SK-N-MC (cell line): ENCODE measurements at regions not wholly inside any gene's neighbourhood (a gene's known extent, or its start where the extent isn't known, plus 50 kb on each side); places are given as distances from the start of the nearest gene placed in this dataset.

Experiments
- EZH2 ChIP-seq: fragments of 200-600 bp; sonication (generic); IDR thresholded peaks from one replicate; pipeline ENCODE4 v1.6.1; 2017; ENCODE audit warnings: antibody characterized with exemption
- FOXP2 ChIP-seq: optimal IDR thresholded peaks from 2 replicates; pipeline ENCODE3; 2011; ENCODE audit warnings: mild to moderate bottlenecking, moderate library complexity; ENCODE audit not compliant: insufficient read depth; ENCODE audit errors: extremely low read length, control extremely low read depth
- POLR2AphosphoS5 ChIP-seq: IDR thresholded peaks from 2 replicates; pipeline ENCODE4 v1.6.1; 2012; ENCODE audit warnings: mild to moderate bottlenecking, low read depth, low read length, borderline replicate concordance

GRCh38 chr3:165994293-165994692, 157.1 kb upstream of the BCHE start:
- no peak for TF ChIP-seq POLR2AphosphoS5
- TF ChIP-seq EZH2: no peak
- no peak for TF ChIP-seq FOXP2
